ENCODE measurements at regions not wholly inside any gene's neighbourhood (a gene's known extent, or its start where the extent isn't known, plus 50 kb on each side); places are given as distances from the start of the nearest gene placed in this dataset.

DNA sequence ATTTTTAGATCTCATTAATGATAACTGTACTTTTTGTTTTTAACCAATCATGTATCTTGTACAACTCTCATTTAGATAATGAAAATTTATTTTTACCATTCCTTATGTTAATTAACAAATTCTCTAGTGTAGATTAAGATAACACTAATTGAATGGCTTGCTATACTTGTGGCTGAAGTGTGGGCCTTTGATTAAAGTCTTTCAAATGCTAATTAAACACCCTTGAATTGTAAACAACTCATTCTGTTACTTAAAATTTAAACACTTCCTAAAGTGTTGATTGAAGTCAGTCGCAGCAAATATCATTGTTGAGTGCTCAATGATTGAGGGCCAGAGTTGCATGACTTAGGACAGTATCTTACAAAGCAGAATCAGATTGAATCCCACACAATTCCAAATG is 109.8 kb upstream of the GULP1 start:
- DNase-seq (ENCODE audit: extremely low spot score), result no peak
- Histone ChIP-seq H3K27ac (ENCODE audit: low read depth) (no peak overlapping the region), H3K4me3 (ENCODE audit: low read depth, low read length) (no peak overlapping the region), H3K4me1 (ENCODE audit: insufficient read depth) (no peaks in the 10 kb centered on the region), H3K36me3 (ENCODE audit: insufficient read depth) (no peaks in the 10 kb centered on the region)
- 72% methylated on average over 1 of the region's 1 CpG for WGBS

- Histone ChIP-seq H3K4me3 (ENCODE audit: low read depth, low read length) (no peak overlapping the region), H3K36me3 (ENCODE audit: insufficient read depth) (no peaks in the 10 kb centered on the region), H3K27ac (ENCODE audit: low read depth) (no peak overlapping the region), H3K4me1 (ENCODE audit: insufficient read depth) (no peaks in the 10 kb centered on the region)
- no peak for DNase-seq (ENCODE audit: extremely low spot score)
Observed at GRCh38 chr2:188187726-188188125, 103.9 kb upstream of the GULP1 start.

- Histone ChIP-seq H3K4me3 (ENCODE audit: low read depth, low read length) (no peak overlapping the region), H3K36me3 (ENCODE audit: insufficient read depth) (no peaks in the 10 kb centered on the region), H3K27ac (ENCODE audit: low read depth) (no peak overlapping the region), H3K4me1 (ENCODE audit: insufficient read depth) (no peaks in the 10 kb centered on the region)
- WGBS, result 79% methylated on average over 3 of the region's 3 CpGs
- no peak for DNase-seq (ENCODE audit: extremely low spot score)
Observed at GRCh38 chr2:188189356-188189755, 102.3 kb upstream of the GULP1 start.

DNA sequence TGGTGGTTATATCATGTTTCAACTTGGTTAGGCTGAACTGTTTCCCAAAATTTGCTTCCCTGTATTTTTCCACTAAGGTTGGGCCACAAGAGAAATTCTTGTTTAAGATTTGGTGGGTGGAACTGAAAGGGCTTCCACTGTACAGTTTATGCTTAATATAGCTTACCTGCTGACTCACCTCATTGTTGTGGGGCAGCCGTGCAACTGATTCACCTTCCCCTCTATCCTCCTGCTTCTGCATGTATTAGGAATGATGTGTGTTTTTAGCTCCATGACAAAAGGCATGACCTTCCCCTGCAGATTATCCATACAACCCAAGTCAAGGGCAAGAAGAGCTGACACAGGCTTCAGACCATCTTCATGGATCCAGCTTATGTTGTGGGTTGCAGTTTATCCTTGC is 98.4 kb upstream of the GULP1 start:
- Histone ChIP-seq H3K36me3 (ENCODE audit: insufficient read depth) (no peaks in the 10 kb centered on the region), H3K4me3 (ENCODE audit: low read depth, low read length) (no peak overlapping the region), H3K4me1 (ENCODE audit: insufficient read depth) (no peaks in the 10 kb centered on the region), H3K27ac (ENCODE audit: low read depth) (no peak overlapping the region)
- DNase-seq (ENCODE audit: extremely low spot score), result no peak
- WGBS, result 95% methylated on average over 1 of the region's 1 CpG

GRCh38 chr2:188196343-188197008 is 95.2 kb upstream of the GULP1 start:
- no peaks in the 10 kb centered on the region for H3K36me3 ChIP-seq (ENCODE audit: insufficient read depth)
- no peak overlapping the region for H3K4me3 ChIP-seq (ENCODE audit: low read depth, low read length)
- 70% methylated on average over 2 of the region's 2 CpGs for WGBS
- H3K27ac ChIP-seq (ENCODE audit: low read depth), result no peak overlapping the region
- H3K4me1 ChIP-seq (ENCODE audit: insufficient read depth), result no peaks in the 10 kb centered on the region
- DNase-seq (ENCODE audit: extremely low spot score), result no peak

DNA sequence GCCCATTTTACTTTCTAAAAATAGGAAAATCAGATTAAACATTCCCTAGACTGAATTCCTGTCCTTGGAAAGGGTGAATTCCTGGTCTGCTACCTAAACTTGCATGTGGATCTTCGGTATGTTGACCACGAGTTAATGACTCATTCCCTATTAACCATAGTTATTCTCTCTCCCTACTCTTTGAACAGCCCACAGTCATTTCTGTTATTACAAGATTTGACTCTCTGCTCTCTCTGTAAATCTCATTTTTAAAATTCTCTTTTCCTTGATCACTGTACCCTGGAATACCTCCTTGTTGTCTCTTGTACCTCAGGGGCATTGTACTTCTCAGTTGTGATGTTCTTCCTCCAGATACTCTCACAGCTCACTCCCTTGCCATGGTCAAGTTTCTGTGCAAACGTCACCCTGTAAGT is 92.0 kb upstream of the GULP1 start:
- no peaks in the 10 kb centered on the region for H3K36me3 ChIP-seq (ENCODE audit: insufficient read depth)
- no peak overlapping the region for H3K4me3 ChIP-seq (ENCODE audit: low read depth, low read length)

DNA sequence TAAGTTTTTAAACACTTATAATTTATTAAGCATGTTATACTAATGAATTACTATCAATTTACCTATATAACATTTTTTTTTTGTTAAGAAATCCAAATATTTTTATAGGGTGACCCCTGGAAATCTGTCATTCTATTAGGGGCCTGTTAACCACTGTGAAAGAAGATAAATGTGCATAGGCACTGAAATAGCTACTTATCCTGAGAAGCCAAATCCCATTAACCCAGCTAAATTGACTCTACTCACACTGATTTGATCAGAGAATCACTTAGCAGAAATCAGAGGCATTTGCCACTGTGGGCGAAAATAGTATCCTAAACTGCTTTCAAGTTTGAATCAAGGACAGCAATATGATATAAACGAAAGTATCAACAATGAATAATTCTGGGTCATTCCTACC is 90.0 kb upstream of the GULP1 start:
- no peak for DNase-seq (ENCODE audit: extremely low spot score)
- H3K4me1 ChIP-seq (ENCODE audit: insufficient read depth), result no peaks in the 10 kb centered on the region
- WGBS, result 96% methylated on average over 2 of the region's 2 CpGs
- H3K27ac ChIP-seq (ENCODE audit: low read depth), result no peak overlapping the region
- no peak overlapping the region for H3K4me3 ChIP-seq (ENCODE audit: low read depth, low read length)
- no peaks in the 10 kb centered on the region for H3K36me3 ChIP-seq (ENCODE audit: insufficient read depth)

More for the DNA sequence above, 92.0 kb upstream of the GULP1 start:
- no peak overlapping the region for H3K27ac ChIP-seq (ENCODE audit: low read depth)
- no peak for DNase-seq (ENCODE audit: extremely low spot score)
- WGBS, result 74% methylated on average over 3 of the region's 3 CpGs
- no peaks in the 10 kb centered on the region for H3K4me1 ChIP-seq (ENCODE audit: insufficient read depth)

DNA sequence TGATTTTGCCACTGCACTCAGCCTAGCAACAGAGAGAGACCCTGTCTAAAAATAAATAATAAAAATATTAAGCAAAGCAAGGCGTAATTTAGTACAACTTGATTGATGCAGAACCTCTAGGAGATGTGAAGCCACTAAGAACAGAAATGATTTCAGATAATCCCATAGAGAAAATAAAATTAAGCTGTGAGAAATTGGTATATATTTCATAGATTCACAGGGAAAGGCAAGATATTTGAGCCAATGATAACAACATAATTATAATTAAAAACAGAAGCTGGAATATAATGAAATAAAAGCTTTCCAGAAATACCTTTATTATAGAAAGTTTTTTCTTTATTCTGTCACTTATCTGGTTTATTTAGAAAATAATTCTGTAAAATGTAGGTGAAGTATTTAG is 88.9 kb upstream of the GULP1 start:
- no peaks in the 10 kb centered on the region for H3K36me3 ChIP-seq (ENCODE audit: insufficient read depth)
- 94% methylated on average over 1 of the region's 1 CpG for WGBS
- no peak overlapping the region for H3K4me3 ChIP-seq (ENCODE audit: low read depth, low read length)
- H3K27ac ChIP-seq (ENCODE audit: low read depth), result no peak overlapping the region
- H3K4me1 ChIP-seq (ENCODE audit: insufficient read depth), result no peaks in the 10 kb centered on the region
- no peak for DNase-seq (ENCODE audit: extremely low spot score)

- H3K4me1 ChIP-seq (ENCODE audit: insufficient read depth), result no peaks in the 10 kb centered on the region
- DNase-seq (ENCODE audit: extremely low spot score), result no peak
- H3K27ac ChIP-seq (ENCODE audit: low read depth), result no peak overlapping the region
- no peaks in the 10 kb centered on the region for H3K36me3 ChIP-seq (ENCODE audit: insufficient read depth)
- H3K4me3 ChIP-seq (ENCODE audit: low read depth, low read length), result no peak overlapping the region
- 94% methylated on average over 2 of the region's 2 CpGs for WGBS
Observed at GRCh38 chr2:188203776-188204175, 87.9 kb upstream of the GULP1 start.

DNA sequence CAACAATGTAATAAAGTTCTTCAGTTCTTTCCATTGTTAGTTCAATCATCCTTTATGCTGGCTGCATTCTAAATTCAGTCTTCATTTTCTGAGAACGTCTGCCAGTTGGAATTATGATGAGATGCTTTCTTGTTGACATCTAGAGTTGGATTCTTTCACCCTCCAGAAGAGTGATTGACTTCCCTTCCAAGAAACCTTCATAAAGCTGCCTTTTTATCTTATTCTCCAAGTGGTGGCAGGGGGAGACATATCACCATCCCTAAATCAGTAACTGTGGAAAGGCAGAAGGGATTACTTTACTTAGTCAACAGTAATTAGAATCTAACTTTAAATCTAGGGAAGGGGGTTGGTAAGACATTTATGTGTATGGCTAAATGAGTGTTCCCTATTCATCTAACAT is 86.8 kb upstream of the GULP1 start:
- Histone ChIP-seq H3K4me3 (ENCODE audit: low read depth, low read length) (no peak overlapping the region), H3K27ac (ENCODE audit: low read depth) (no peak overlapping the region), H3K36me3 (ENCODE audit: insufficient read depth) (no peaks in the 10 kb centered on the region), H3K4me1 (ENCODE audit: insufficient read depth) (no peaks in the 10 kb centered on the region)
- WGBS, result 53% methylated on average over 1 of the region's 1 CpG
- no peak for DNase-seq (ENCODE audit: extremely low spot score)

- no peak for DNase-seq (ENCODE audit: extremely low spot score)
- H3K4me3 ChIP-seq (ENCODE audit: low read depth, low read length), result no peak overlapping the region
- WGBS, result 93% methylated on average over 7 of the region's 7 CpGs
- no peak overlapping the region for H3K27ac ChIP-seq (ENCODE audit: low read depth)
- H3K4me1 ChIP-seq (ENCODE audit: insufficient read depth), result no peaks in the 10 kb centered on the region
- H3K36me3 ChIP-seq (ENCODE audit: insufficient read depth), result no peaks in the 10 kb centered on the region
Observed at GRCh38 chr2:188207554-188207953, 84.1 kb upstream of the GULP1 start.

- Histone ChIP-seq H3K36me3 (ENCODE audit: insufficient read depth) (no peaks in the 10 kb centered on the region), H3K27ac (ENCODE audit: low read depth) (no peak overlapping the region), H3K4me1 (ENCODE audit: insufficient read depth) (no peaks in the 10 kb centered on the region), H3K4me3 (ENCODE audit: low read depth, low read length) (no peak overlapping the region)
- DNase-seq (ENCODE audit: extremely low spot score), result no peak
Observed at GRCh38 chr2:188209218-188209617, 82.5 kb upstream of the GULP1 start.

GRCh38 chr2:188217264-188217663 is 74.4 kb upstream of the GULP1 start:
- WGBS, result 98% methylated on average over 3 of the region's 4 CpGs
- Histone ChIP-seq H3K4me3 (ENCODE audit: low read depth, low read length) (no peak overlapping the region), H3K27ac (ENCODE audit: low read depth) (no peak overlapping the region), H3K4me1 (ENCODE audit: insufficient read depth) (no peaks in the 10 kb centered on the region), H3K36me3 (ENCODE audit: insufficient read depth) (no peaks in the 10 kb centered on the region)
- no peak for DNase-seq (ENCODE audit: extremely low spot score)

DNA sequence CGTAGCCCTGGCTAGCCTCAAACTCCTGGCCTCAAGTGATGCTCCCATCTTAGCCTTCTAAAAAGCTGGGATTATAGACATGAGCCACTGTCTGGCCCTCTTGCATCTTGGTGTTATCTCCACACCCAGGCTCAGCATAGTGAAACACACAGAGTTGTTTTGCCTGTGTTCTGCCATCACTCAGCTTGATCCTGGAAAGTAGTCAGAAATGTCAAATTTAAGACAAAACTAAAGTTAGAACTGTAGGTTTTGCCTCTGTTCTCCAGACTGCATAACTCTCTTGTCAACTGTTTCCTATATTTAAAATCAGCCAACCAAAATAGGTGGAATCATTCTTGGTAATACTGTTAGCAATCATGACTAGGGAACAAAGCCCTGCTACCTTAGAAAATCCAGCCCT is 72.1 kb upstream of the GULP1 start:
- 81% methylated on average over 1 of the region's 1 CpG for WGBS
- H3K4me3 ChIP-seq (ENCODE audit: low read depth, low read length), result no peak overlapping the region
- no peaks in the 10 kb centered on the region for H3K4me1 ChIP-seq (ENCODE audit: insufficient read depth)
- no peak for DNase-seq (ENCODE audit: extremely low spot score)
- no peak overlapping the region for H3K27ac ChIP-seq (ENCODE audit: low read depth)
- no peaks in the 10 kb centered on the region for H3K36me3 ChIP-seq (ENCODE audit: insufficient read depth)

- Histone ChIP-seq H3K4me1 (ENCODE audit: insufficient read depth) (no peaks in the 10 kb centered on the region), H3K27ac (ENCODE audit: low read depth) (no peak overlapping the region), H3K36me3 (ENCODE audit: insufficient read depth) (no peaks in the 10 kb centered on the region), H3K4me3 (ENCODE audit: low read depth, low read length) (no peak overlapping the region)
- DNase-seq (ENCODE audit: extremely low spot score), result no peak
- 87% methylated on average over 2 of the region's 2 CpGs for WGBS
Observed at GRCh38 chr2:188220535-188220934, 71.1 kb upstream of the GULP1 start.

Data from urinary bladder (tissue), 3 donors.